Kidney tubule cell (primary cell): ENCODE measurements at regions not wholly inside any gene's neighbourhood (a gene's known extent, or its start where the extent isn't known, plus 50 kb on each side); places are given as distances from the start of the nearest gene placed in this dataset.
"Not testable (repeated sequence)": the region's sequence is repeated elsewhere in the genome, so short reads cannot be mapped to it uniquely, and the experiment has no call there.

Source experiments
- DNase-seq: peaks from one replicate; pipeline ENCODE4 v3.0.0-alpha.2; 2018; ENCODE audit warnings: low spot score

GRCh38 chr4:95779447-95779846 lies 60.4 kb upstream of the PDHA2 start:
- DNase-seq = no peak

DNA sequence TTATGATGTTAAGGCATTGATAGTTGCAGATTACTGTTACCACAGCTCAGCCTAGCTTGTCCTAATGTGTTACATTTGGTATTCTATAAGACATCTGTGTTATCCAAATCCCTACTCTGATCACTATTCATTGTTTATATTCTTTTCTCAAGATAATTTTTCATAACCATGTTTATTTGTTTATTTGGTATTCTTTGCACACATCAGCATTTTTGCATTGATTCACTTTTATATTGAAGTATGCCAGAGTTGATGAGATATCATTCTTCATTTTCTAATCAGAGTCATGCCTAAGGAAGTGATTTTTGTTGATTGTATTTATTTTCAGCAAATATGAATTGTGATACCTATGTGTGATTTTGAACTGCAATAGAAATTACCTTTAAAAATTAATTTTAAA lies 61.2 kb upstream of the PDHA2 start:
- DNase-seq = no peak

DNA sequence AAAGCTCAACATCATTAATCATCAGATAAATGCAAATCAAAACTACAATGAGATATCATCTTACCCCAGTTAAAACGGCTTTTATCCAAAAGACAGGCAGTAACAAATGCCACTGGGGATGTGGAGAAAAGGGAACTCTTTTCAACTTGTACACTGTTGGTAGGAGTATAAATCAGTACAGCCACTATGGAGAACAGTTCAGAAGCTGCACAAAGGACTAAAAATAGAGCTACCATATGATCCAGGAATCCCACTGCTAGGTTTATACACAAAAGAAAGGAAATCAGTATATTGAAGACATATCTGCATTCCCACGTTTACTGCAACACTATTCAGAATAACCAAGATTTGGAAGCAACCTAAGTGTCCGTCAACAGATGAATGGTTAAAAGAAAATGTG lies 69.3 kb upstream of the PDHA2 start:
- not testable (repeated sequence) for DNase-seq

- no peak for DNase-seq
Measured at GRCh38 chr4:95764961-95765360, 74.9 kb upstream of the PDHA2 start.

DNA sequence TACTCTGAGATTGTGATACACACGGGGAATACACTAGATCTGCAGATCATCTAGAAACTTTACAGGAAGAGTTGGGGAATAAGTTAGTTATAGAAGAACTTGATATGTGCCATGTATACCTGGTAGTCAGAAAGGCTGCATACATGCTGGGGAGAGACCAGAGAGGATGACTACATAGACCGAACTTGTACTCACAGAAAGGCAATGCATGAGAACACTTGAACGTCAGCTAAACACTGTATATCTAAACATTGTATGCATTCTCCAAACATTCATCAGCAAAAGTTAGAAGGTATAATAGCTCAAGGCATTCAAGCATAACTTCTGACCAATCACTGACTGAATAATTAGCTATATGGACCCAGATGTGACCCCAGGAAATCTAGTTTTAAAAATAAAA lies 78.0 kb upstream of the PDHA2 start:
- peak; percentile 4 for DNase-seq

GRCh38 chr4:95761426-95761825 lies 78.5 kb upstream of the PDHA2 start:
- peak; percentile 54 for DNase-seq

DNA sequence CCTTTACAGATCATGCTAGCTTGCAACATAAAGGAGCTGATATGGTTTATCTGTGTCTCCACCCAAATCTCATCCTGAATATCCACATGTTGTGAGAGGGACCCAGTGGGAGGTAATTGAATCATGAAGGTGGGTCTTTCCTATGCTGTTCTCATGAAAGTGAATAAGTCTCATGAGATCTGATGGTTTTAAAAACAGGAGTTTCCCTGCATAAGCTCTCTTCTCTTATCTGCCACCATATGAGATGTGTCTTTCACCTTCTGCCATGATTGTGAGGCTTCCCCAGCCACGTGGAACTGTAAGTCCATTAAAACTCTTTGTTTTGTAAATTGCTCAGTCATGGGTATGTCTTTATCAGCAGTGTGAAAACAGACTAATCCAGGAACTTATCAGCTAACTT lies 79.2 kb upstream of the PDHA2 start:
- not testable (repeated sequence) for DNase-seq

GRCh38 chr4:95758001-95758400 lies 81.9 kb upstream of the PDHA2 start:
- no peak for DNase-seq

GRCh38 chr4:95754667-95755066 lies 85.2 kb upstream of the PDHA2 start:
- DNase-seq = no peak

GRCh38 chr4:95749204-95749603 lies 90.7 kb upstream of the PDHA2 start:
- DNase-seq = peak; percentile 20

- DNase-seq = no peak
Measured at GRCh38 chr4:95742872-95743271, 97.0 kb upstream of the PDHA2 start.

GRCh38 chr4:95742179-95742578 lies 97.7 kb upstream of the PDHA2 start:
- DNase-seq = no peak

- DNase-seq = peak; percentile 90
Measured at GRCh38 chr4:95732061-95732460, 107.8 kb upstream of the PDHA2 start.

GRCh38 chr4:95729596-95729995 lies 110.3 kb upstream of the PDHA2 start:
- no peak for DNase-seq

- peak; percentile 48 for DNase-seq
Measured at GRCh38 chr4:95728145-95728544, 111.7 kb upstream of the PDHA2 start.

DNA sequence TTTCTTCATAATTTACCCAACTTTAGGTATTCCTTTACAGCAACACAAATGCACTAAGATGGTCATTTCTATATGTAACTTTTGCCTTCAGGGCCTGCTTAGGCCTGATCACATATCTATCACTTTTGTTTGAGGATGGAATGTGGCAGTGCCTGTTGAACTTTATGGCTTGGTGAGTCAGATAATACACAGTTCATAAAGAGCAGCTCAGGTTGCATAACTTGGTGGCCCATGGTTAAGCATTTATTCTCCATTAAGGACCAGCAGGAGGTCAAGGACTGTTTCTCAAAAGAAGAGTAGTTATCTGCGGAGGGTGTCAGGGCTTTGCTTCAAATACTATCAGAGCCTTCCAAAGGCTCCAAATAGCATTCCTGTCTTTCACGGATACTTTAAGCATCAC lies 124.1 kb upstream of the PDHA2 start:
- no peak for DNase-seq

DNA sequence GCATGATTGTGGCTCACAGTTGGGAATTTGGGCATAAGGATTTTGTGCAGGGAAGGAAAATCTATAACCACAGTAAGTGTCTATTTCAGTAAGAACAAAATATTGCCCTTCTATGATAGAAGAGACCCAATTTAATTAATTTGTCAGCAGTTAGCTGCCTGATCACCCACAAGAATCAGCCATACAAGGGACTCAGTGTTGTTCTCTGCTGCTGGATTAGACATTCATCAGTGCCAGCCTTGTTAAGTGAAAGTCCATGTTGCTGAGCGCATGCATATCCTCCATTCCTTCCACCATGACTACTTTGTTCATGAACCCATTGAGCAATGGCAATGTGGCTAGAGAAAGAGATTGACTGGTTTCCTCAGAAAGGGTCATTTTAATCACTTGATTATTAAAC lies 125.3 kb upstream of the PDHA2 start:
- no peak for DNase-seq

GRCh38 chr4:95705323-95705722 lies 134.6 kb upstream of the PDHA2 start:
- no peak for DNase-seq

- DNase-seq = peak; percentile 4
Measured at GRCh38 chr4:95701500-95702170, 138.3 kb upstream of the PDHA2 start.

GRCh38 chr4:95694411-95694810 lies 145.5 kb upstream of the PDHA2 start:
- peak; percentile 8 for DNase-seq

DNA sequence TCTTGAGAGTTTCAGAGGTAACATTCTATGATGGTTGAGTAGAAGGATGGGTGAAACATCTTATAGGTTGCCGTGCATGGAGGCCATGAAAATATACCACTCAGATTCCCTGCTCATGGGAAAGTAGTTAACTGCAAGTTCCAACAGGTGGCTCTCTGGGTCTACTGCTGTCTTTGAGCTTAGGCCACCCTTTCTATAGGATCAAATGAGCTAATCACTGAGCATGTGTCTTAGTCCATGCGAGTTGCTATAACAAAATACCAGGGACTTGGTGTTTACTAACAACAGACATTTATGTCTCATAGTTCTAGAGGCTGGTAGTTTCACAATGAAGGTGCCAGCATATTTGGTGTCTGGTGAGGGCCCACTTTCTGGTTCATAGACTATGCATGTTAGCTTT lies 144.8 kb upstream of the UNC5C start:
- DNase-seq = peak; percentile 38

GRCh38 chr4:95676190-95676589 lies 127.4 kb upstream of the UNC5C start:
- no peak for DNase-seq

DNA sequence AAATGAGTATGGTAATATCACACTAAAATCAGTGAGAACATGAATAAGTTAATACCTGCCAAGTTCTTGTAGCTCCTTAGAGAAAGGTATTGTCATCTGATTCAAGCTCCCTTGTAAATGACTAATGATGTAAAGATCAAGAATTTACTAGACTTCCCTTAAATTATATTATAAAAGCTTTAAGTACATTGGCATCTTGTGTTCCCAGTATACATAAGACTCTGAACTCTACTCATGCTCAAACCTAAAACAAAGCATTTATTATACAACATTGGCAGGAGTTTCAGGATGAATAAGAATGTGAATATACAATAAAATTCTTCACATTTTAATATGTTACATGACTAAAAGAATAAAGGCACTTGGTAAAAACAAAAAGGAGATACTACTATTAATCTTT lies 126.8 kb upstream of the UNC5C start:
- no peak for DNase-seq

GRCh38 chr4:95674521-95674981 lies 125.8 kb upstream of the UNC5C start:
- no peak for DNase-seq
